ENCODE measurements at regions not wholly inside any gene's neighbourhood (a gene's known extent, or its start where the extent isn't known, plus 50 kb on each side); places are given as distances from the start of the nearest gene placed in this dataset.
"Not testable (repeated sequence)": the region's sequence is repeated elsewhere in the genome, so short reads cannot be mapped to it uniquely, and the experiment has no call there.

DNA sequence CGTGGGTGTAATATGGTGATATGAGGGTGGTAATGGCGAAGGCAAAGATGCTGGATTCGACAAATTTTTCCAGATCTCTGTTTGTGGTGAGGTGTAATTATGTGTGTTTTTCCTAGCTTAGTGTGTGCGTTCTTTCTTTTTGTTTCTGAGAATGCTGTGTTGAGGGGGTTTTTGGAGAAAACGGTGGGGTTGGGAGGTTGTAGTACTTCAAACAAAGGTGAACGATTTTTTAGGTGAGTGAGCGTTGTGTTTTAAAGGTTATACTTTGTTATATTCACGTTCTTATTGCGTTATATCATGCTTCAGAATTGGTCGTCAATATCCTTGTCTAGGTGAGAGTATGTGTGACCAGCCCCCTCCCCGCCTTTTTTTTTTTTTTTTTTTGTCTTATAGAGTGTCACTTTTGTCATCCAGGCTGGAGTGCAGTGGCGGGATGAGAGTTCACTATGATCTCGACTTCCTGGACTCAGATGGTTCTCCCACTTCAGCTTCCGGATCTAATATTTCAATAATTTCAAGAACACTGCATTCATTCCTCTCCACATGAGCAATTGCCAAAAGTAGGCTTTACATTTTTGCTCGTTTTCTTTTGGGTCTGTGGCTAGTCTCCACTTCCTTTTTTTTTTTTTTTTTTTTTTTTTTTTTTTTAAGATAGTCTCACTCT, 82.2 kb upstream of the RNU2-1 start:
- no peak for DNase-seq (ENCODE audit: low read depth)

- no peak for DNase-seq (ENCODE audit: low read depth)
These were observed 81.6 kb upstream of the RNU2-1 start for GRCh38 chr17:43315369-43315768.

- DNase-seq (ENCODE audit: low read depth), result no peak
These were observed 80.8 kb upstream of the RNU2-1 start for GRCh38 chr17:43314611-43315011.

- no peak for DNase-seq (ENCODE audit: low read depth)
These were observed 78.2 kb upstream of the RNU2-1 start for GRCh38 chr17:43312011-43312410.

DNA sequence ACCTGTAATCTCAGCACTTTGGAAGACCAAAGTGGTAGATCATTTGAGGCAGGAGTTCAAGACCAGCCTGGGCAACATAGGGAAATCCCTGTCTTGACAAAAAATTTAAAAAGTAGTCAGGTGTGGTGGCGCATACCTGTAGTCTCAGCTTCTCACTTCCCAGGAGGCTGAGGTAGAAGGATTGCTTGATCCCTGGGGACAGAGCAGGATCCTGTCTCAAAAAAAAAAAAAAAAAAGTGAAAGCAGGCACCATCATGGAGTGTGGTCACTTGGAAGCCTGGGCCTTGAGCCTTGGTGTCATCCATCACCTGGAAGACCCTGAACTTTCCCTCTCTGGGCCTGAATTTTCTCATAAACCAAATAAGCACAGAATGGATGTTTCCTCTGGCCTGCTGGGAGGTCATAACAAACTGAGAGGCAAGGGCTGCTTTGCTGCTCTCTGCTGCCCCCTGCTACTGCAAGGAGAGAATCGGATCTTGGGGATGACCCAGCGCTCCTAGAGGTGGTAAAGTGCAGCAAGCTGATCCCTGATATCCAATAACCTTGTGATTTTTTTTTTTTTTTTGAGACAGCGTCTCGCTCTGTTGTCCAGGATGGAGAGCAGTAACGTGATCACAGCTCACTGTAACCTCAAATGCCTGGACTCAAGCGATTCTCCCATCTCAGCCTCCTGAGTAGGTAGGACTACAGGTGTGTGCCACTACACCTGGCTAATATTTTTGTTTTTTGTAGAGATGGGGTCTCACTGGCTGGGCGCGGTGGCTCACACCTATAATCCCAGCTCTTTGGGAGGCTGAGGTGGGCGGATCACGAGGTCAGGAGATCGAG, 75.9 kb upstream of the RNU2-1 start:
- no peak for DNase-seq (ENCODE audit: low read depth)

DNA sequence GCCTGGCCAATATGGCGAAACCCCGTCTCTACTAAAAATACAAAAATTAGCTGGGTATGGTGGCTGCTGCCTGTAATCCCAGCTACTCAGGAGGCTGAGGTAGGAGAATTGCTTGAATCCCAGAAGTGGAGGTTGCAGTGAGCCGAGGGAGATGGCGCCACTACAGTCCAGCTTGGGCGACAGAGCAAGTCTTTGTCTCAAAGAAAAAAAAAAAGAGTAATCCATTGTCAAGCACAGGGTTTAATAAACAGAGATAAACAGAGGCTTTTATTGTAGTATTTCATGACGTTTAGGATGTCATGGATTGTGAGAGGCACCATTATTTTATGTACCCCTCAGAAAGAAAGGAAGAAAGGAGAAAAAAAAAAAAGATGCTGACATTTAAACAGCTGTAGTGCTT, 75.2 kb upstream of the RNU2-1 start:
- DNase-seq (ENCODE audit: low read depth), result no peak

DNA sequence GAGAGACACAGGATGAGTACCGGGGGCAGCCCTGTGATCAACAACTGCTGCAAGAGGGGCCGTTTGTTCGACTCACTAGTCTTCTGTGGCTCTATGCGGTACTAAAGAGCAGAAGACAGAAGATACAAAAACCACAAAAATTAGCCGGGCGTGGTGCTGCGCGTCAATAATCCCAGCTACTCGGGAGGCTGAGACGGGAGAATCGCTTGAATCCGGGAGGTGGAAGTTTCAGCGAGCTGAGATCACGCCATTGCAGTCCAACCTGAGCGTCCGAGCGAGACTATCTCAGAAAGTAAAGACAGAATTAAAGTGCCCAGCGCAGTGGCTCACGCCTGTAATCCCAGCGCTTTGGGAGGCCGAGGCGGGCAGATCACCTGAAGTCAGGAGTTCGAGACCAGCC, 71.0 kb upstream of the RNU2-1 start:
- DNase-seq (ENCODE audit: low read depth), result not testable (repeated sequence)

- DNase-seq (ENCODE audit: low read depth), result not testable (repeated sequence)
These were observed 69.3 kb upstream of the RNU2-1 start for GRCh38 chr17:43303049-43303448.

GRCh38 chr17:43299300-43300076, 65.7 kb upstream of the RNU2-1 start:
- DNase-seq (ENCODE audit: low read depth), result not testable (repeated sequence)

GRCh38 chr17:43289670-43290069, 55.9 kb upstream of the RNU2-1 start:
- not testable (repeated sequence) for DNase-seq (ENCODE audit: low read depth)

DNA sequence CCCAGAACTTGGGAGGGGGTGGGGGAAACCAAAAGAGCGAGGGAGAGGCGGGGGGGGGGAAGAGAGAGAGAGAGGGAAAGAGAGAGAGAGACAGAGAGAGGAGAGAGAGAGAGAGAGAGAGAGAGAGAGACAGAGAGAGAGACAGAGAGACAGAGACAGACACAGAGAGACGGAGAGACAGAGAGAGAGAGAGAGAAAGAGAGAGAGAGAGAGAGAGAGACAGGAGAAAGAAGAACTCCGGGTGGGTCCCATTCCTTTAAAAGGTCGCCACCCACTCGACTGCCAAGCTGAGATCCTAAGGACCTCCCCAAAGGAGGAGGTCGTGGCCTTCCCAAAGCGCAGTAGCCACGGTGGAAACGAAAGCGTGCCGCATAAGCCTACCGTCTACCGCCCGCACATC, 49.8 kb upstream of the RNU2-1 start:
- not testable (repeated sequence) for DNase-seq (ENCODE audit: low read depth)
